Left ventricle myocardium inferior (tissue), 1 donor: ENCODE measurements at regions not wholly inside any gene's neighbourhood (a gene's known extent, or its start where the extent isn't known, plus 50 kb on each side); places are given as distances from the start of the nearest gene placed in this dataset.
"Not testable (repeated sequence)": the region's sequence is repeated elsewhere in the genome, so short reads cannot be mapped to it uniquely, and the experiment has no call there.

Experiments
- DNase-seq: peaks from one replicate; pipeline ENCODE4 v3.0.0-alpha.2; 2020
- H3K27ac ChIP-seq: fragments of 200-600 bp; replicated peaks from 2 replicates; pipeline ENCODE4 v1.8.0; 2021
- H3K27me3 ChIP-seq: fragments of 200-600 bp; 2 replicates; pipeline ENCODE4 v1.8.0; 2021; ENCODE audit warnings: low read depth
- H3K36me3 ChIP-seq: fragments of 200-600 bp; 2 replicates; pipeline ENCODE4 v1.8.0; 2021
- H3K4me1 ChIP-seq: fragments of 200-600 bp; 2 replicates; pipeline ENCODE4 v1.8.0; 2021
- H3K4me3 ChIP-seq: fragments of 200-600 bp; 2 replicates; pipeline ENCODE4 v1.8.0; 2021; ENCODE audit warnings: mild to moderate bottlenecking, moderate library complexity
- H3K9me3 ChIP-seq: fragments of 200-600 bp; replicated peaks from 2 replicates; pipeline ENCODE4 v1.8.0; 2021
- intact Hi-C: fragments of 100-400 bp; cut with micrococcal nuclease; formaldehyde crosslinking; loops from one replicate; pipeline ENCODE4 v1.11.0; 2022
- TF ChIP-seq, protein P1 (sequence below): fragments of 200-600 bp; IDR thresholded peaks from 2 replicates; pipeline ENCODE4 v1.8.0; 2021; ENCODE audit warnings: antibody characterized with exemption, mild to moderate bottlenecking, borderline replicate concordance
- donor health status: DM: no; HTN: yes; CAD: no; lungs with severe emphysema.

DNA sequence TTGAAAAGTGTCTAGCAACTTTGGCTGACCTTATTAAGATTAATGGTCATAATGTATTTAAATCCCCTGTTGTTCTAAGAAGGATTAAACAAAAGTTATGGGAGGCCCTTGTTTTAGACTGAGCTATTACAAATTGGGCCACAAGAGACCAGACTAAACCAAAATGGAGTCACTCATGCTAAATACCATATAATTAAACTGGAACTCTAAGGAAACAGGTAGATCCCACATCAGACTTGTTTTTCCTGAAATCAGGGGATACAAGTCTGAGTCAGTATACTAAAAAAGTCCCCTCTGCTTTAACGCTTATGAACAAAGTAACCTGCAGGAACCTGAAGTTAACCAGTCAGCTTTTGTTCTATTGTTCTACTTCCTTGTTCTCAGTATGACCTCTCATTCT, 305.9 kb upstream of the SGCG start:
- TF ChIP-seq, protein P1, sequence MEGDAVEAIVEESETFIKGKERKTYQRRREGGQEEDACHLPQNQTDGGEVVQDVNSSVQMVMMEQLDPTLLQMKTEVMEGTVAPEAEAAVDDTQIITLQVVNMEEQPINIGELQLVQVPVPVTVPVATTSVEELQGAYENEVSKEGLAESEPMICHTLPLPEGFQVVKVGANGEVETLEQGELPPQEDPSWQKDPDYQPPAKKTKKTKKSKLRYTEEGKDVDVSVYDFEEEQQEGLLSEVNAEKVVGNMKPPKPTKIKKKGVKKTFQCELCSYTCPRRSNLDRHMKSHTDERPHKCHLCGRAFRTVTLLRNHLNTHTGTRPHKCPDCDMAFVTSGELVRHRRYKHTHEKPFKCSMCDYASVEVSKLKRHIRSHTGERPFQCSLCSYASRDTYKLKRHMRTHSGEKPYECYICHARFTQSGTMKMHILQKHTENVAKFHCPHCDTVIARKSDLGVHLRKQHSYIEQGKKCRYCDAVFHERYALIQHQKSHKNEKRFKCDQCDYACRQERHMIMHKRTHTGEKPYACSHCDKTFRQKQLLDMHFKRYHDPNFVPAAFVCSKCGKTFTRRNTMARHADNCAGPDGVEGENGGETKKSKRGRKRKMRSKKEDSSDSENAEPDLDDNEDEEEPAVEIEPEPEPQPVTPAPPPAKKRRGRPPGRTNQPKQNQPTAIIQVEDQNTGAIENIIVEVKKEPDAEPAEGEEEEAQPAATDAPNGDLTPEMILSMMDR = no peak
- no peaks in the 10 kb centered on the region for H3K27me3 ChIP-seq
- intact Hi-C loops = no loop called here
- no peak overlapping the region for H3K27ac ChIP-seq
- no peak for DNase-seq
- no peak overlapping the region for H3K4me3 ChIP-seq
- H3K4me1 ChIP-seq = no peaks in the 10 kb centered on the region
- no peaks in the 10 kb centered on the region for H3K9me3 ChIP-seq
- H3K36me3 ChIP-seq = no peaks in the 10 kb centered on the region

DNA sequence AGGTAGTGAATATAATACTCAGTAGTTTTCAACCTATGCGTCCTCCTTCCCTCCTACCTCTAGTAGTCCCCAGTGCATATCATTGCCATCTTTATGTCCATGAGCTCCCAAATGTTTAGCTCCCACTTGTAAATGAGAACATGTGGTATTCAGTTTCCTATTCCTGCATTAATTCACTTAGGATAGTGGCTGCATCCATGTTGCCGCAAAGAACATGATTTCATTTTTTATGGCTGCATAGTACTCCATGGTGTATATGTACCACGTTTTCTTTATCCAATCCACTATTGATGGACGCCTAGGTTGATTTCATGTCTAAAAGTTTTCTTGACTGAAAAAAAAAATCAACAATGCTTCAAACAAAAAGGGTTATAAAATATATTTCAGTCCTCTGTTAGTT, 303.4 kb upstream of the SGCG start:
- H3K4me1 ChIP-seq = no peaks in the 10 kb centered on the region
- H3K4me3 ChIP-seq = no peak overlapping the region
- intact Hi-C loops = no loop called here
- TF ChIP-seq, protein P1 = no peak
- no peaks in the 10 kb centered on the region for H3K36me3 ChIP-seq
- H3K9me3 ChIP-seq = no peaks in the 10 kb centered on the region
- H3K27me3 ChIP-seq = no peaks in the 10 kb centered on the region
- H3K27ac ChIP-seq = no peak overlapping the region
- no peak for DNase-seq

DNA sequence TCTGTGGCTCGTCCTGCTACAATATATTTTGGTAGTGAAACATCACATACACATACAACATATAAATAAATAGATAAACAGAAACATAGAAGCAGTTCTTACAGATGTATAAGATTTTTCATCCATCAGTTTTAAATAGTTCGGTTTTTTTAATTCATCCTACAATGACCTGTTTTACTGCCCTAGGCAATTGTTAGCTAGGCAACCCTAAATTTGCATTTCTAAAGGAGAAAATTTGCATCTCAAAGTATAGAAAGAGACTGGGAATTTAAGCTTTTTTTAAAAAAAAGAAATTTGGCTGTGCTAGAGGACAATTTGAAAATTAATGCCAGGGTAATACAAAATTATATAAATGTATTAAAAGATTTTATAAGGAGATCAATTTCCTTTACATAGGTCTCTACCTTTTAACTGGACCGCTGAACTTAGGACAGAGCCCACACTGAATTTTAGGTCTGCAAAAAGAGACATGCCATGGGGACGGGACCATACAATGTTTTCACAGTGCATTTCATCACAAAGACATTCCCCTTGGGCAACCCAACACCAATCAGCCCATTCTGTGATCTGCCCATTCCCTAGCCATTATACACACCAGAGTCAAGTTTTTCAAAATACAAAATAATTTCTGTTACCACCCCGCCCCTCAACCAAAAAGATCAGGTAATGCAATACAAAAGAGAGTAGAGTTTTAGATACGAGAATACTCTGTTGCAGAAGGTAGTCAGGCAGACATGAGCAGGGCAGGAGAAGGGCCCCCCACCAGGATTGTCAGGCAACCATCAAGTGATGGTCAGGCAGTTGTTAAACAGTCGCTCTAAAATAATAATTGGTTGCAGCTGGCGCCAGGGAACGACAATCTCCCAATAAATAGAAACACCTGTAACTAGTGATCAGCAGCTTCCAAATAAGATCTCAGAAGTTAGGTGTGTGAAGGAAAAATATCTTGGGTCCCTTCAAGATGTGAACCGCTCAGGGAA, 299.7 kb upstream of the SGCG start:
- no peaks in the 10 kb centered on the region for H3K27me3 ChIP-seq
- H3K4me1 ChIP-seq = no peaks in the 10 kb centered on the region
- H3K36me3 ChIP-seq = no peaks in the 10 kb centered on the region
- DNase-seq = no peak
- no peak overlapping the region for H3K27ac ChIP-seq
- no peaks in the 10 kb centered on the region for H3K9me3 ChIP-seq
- no peak overlapping the region for H3K4me3 ChIP-seq
- intact Hi-C loops = no loop called here
- TF ChIP-seq, protein P1 = no peak

DNA sequence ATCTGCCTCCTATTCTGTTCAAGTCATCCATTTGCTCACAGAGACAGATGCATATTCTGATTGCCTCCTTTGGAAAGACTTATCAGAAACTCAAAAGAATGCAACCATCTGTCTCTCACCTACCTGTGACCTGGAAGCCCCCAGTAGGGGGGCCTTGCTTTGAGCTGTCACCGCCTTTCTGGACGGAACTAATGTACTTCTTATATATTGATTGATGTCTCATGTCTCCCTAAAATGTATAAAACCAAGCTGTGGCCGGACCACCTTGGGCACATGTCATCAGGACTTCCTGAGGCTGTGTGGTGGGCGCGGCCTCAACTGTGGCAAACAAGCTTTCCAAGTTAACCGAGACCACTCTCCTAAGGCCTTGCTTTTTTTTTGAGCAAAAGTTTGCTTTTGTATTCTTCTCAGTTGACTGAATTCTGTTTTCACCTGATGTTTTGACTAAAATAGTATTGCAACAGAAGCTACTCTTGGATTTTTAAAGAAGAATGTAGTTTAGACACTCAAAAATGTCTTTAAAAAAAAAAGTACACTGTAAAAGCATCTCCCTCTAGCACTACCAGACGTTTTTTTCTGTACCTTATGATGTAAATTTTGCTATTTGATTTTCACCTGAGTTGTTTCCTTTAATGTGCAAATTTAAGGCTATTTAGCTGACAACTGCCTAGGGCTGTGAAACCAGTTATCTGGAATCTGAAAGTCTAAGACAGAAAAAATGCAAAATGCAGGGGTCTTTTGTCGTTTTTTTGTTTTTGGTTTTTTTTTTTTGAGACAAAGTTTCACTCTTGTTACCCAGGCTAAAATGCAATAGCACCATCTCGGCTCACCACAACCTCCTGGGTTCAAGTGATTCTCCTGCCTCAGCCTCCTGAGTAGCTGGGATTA, 298.8 kb upstream of the SGCG start:
- H3K4me3 ChIP-seq, H3K36me3 ChIP-seq, H3K27me3 ChIP-seq, DNase-seq, intact Hi-C loops, H3K27ac ChIP-seq, H3K9me3 ChIP-seq, H3K4me1 ChIP-seq: not testable (repeated sequence)

DNA sequence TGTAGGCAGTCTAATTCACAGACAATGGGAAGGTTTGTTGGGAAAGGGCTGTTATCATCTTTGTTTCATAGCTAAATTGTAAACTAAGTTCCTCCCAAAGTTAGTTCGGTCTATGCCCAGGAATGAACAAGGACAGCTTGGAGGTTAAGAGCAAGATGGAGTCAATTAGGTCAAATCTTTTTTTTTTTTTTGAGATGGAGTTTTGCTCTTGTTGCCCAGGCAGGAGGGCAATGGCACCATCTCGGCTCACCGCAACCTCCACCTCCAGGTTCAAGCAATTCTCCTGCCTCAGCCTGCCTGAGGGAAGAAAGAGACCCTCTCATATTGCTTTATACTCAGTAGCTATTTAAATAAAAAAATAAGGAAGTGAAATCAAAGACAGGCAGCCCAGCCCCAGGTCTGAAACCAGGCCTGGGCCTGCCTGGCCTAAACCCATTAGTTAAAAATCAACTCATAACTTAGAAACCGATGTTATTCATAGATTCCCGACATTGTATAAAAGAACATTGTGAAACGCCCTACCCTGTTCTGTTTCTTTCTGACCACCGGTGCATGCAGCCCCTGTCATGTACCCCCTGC, 297.4 kb upstream of the SGCG start:
- intact Hi-C loops = no loop called here

More for the DNA sequence above, 297.4 kb upstream of the SGCG start:
- H3K27me3 ChIP-seq = no peaks in the 10 kb centered on the region
- H3K36me3 ChIP-seq = no peaks in the 10 kb centered on the region
- TF ChIP-seq, protein P1 = no peak
- no peaks in the 10 kb centered on the region for H3K4me1 ChIP-seq
- no peaks in the 10 kb centered on the region for H3K9me3 ChIP-seq
- H3K4me3 ChIP-seq = no peak overlapping the region
- no peak overlapping the region for H3K27ac ChIP-seq
- DNase-seq = no peak
